HCT116 (cell line): ENCODE measurements at regions not wholly inside any gene's neighbourhood (a gene's known extent, or its start where the extent isn't known, plus 50 kb on each side); places are given as distances from the start of the nearest gene placed in this dataset.

Experiments
- CTCF ChIP-seq, 3 experiments: fragments of 200-600 bp in 1 of 3; sonication (generic) in 1 of 3; IDR thresholded peaks in 2 of 3; conservative IDR thresholded peaks in 1 of 3; 2 replicates each; pipeline ENCODE4 v1.5.1; 2012 to 2017; ENCODE audit warnings: low read depth in 2 of 3, low read length in 2 of 3, antibody characterized with exemption in 1 of 3, borderline replicate concordance in 1 of 3, control low read depth in 1 of 3, mild to moderate bottlenecking in 1 of 3, mixed read lengths in 1 of 3, mixed run types in 1 of 3, moderate library complexity in 1 of 3; ENCODE audit not compliant: insufficient read depth in 1 of 3
- POLR2A ChIP-seq: IDR thresholded peaks from 2 replicates; pipeline ENCODE4 v1.7.0; 2011; ENCODE audit warnings: borderline replicate concordance; ENCODE audit not compliant: insufficient read depth, insufficient read length; ENCODE audit errors: extremely low read depth

GRCh38 chr9:86733929-86734328 lies 213.4 kb downstream of the GAS1 start:
- TF ChIP-seq CTCF (IDR thresholded peaks at IDR 0.05 in 2 of 3, conservative IDR thresholded peaks at IDR 0.05 in 1 of 3; ENCODE audit: borderline replicate concordance in 1 of 3, insufficient read depth in 1 of 3, low read depth in 2 of 3, low read length in 2 of 3) (no peak), POLR2A (no peak)
